ENCODE measurements at regions not wholly inside any gene's neighbourhood (a gene's known extent, or its start where the extent isn't known, plus 50 kb on each side); places are given as distances from the start of the nearest gene placed in this dataset.

GRCh38 chr16:26252598-26252997 is 560.8 kb downstream of the HS3ST4 start:
- TF ChIP-seq YY1 (IDR thresholded peaks at IDR 0.05; ENCODE audit: insufficient read depth, insufficient read length) (no peak), ZNF274 (IDR thresholded peaks at IDR 0.05; ENCODE audit: low read depth, low read length) (no peak), SUZ12 (IDR thresholded peaks at IDR 0.05; ENCODE audit: extremely low read depth, insufficient read depth, insufficient read length) (no peak)
- DNase-seq (ENCODE audit: low read depth, low spot score), result no peak
- Histone ChIP-seq H3K9ac (ENCODE audit: insufficient read length, low read depth) (no peak overlapping the region), H3K4me3 (ENCODE audit: insufficient read length, low read depth) (no peak overlapping the region), H3K4me1 (ENCODE audit: insufficient read depth, insufficient read length) (no peaks in the 10 kb centered on the region), H3K9me3 (ENCODE audit: insufficient read depth, low read length) (peaks cover 15% of the 10 kb centered on the region), H3K27me3 (ENCODE audit: insufficient read depth, insufficient read length) (no peaks in the 10 kb centered on the region), H3K36me3 (ENCODE audit: insufficient read depth, insufficient read length, low read length) (no peaks in the 10 kb centered on the region)

- TF ChIP-seq ZNF274 (IDR thresholded peaks at IDR 0.05; ENCODE audit: low read depth, low read length) (no peak), SUZ12 (IDR thresholded peaks at IDR 0.05; ENCODE audit: extremely low read depth, insufficient read depth, insufficient read length) (no peak), YY1 (IDR thresholded peaks at IDR 0.05; ENCODE audit: insufficient read depth, insufficient read length) (no peak)
- no peak for DNase-seq (ENCODE audit: low read depth, low spot score)
Observed at GRCh38 chr16:26261621-26262020, 569.9 kb downstream of the HS3ST4 start.

GRCh38 chr16:26263406-26263805 is 571.6 kb downstream of the HS3ST4 start:
- H3K4me3 ChIP-seq (ENCODE audit: insufficient read length, low read depth), result no peak overlapping the region
- no peaks in the 10 kb centered on the region for H3K4me1 ChIP-seq (ENCODE audit: insufficient read depth, insufficient read length)
- TF ChIP-seq YY1 (IDR thresholded peaks at IDR 0.05; ENCODE audit: insufficient read depth, insufficient read length) (no peak), ZNF274 (IDR thresholded peaks at IDR 0.05; ENCODE audit: low read depth, low read length) (no peak), SUZ12 (IDR thresholded peaks at IDR 0.05; ENCODE audit: extremely low read depth, insufficient read depth, insufficient read length) (no peak)
- no peaks in the 10 kb centered on the region; the same call in 1 of the 2 replicates for H3K9me3 ChIP-seq (ENCODE audit: insufficient read depth, low read length)
- DNase-seq (ENCODE audit: low read depth, low spot score), result no peak
- no peaks in the 10 kb centered on the region for H3K27me3 ChIP-seq (ENCODE audit: insufficient read depth, insufficient read length)
- no peak overlapping the region for H3K9ac ChIP-seq (ENCODE audit: insufficient read length, low read depth)
- H3K36me3 ChIP-seq (ENCODE audit: insufficient read depth, insufficient read length, low read length), result no peaks in the 10 kb centered on the region

More at GRCh38 chr16:26261621-26262020, 569.9 kb downstream of the HS3ST4 start:
- no peak overlapping the region for H3K9ac ChIP-seq (ENCODE audit: insufficient read length, low read depth)
- H3K4me3 ChIP-seq (ENCODE audit: insufficient read length, low read depth), result no peak overlapping the region
- no peaks in the 10 kb centered on the region for H3K4me1 ChIP-seq (ENCODE audit: insufficient read depth, insufficient read length)
- H3K9me3 ChIP-seq (ENCODE audit: insufficient read depth, low read length), result no peaks in the 10 kb centered on the region; the same call in 1 of the 2 replicates
- no peaks in the 10 kb centered on the region for H3K36me3 ChIP-seq (ENCODE audit: insufficient read depth, insufficient read length, low read length)
- H3K27me3 ChIP-seq (ENCODE audit: insufficient read depth, insufficient read length), result no peaks in the 10 kb centered on the region

GRCh38 chr16:26267641-26268040 is 575.9 kb downstream of the HS3ST4 start:
- no peaks in the 10 kb centered on the region for H3K27me3 ChIP-seq (ENCODE audit: insufficient read depth, insufficient read length)

GRCh38 chr16:26269673-26270072 is 577.9 kb downstream of the HS3ST4 start:
- no peak overlapping the region for H3K9ac ChIP-seq (ENCODE audit: insufficient read length, low read depth)

More at GRCh38 chr16:26267641-26268040, 575.9 kb downstream of the HS3ST4 start:
- DNase-seq (ENCODE audit: low read depth, low spot score), result no peak
- TF ChIP-seq SUZ12 (IDR thresholded peaks at IDR 0.05; ENCODE audit: extremely low read depth, insufficient read depth, insufficient read length) (no peak), ZNF274 (IDR thresholded peaks at IDR 0.05; ENCODE audit: low read depth, low read length) (no peak), YY1 (IDR thresholded peaks at IDR 0.05; ENCODE audit: insufficient read depth, insufficient read length) (no peak)
- Histone ChIP-seq H3K4me3 (ENCODE audit: insufficient read length, low read depth) (no peak overlapping the region), H3K4me1 (ENCODE audit: insufficient read depth, insufficient read length) (no peaks in the 10 kb centered on the region), H3K9me3 (ENCODE audit: insufficient read depth, low read length) (no peaks in the 10 kb centered on the region), H3K36me3 (ENCODE audit: insufficient read depth, insufficient read length, low read length) (no peaks in the 10 kb centered on the region), H3K9ac (ENCODE audit: insufficient read length, low read depth) (no peak overlapping the region)

GRCh38 chr16:26273607-26274006 is 581.8 kb downstream of the HS3ST4 start:
- no peak overlapping the region for H3K9ac ChIP-seq (ENCODE audit: insufficient read length, low read depth)
- H3K4me1 ChIP-seq (ENCODE audit: insufficient read depth, insufficient read length), result no peaks in the 10 kb centered on the region
- DNase-seq (ENCODE audit: low read depth, low spot score), result no peak

More at GRCh38 chr16:26269673-26270072, 577.9 kb downstream of the HS3ST4 start:
- no peak for DNase-seq (ENCODE audit: low read depth, low spot score)
- H3K9me3 ChIP-seq (ENCODE audit: insufficient read depth, low read length), result no peaks in the 10 kb centered on the region
- no peaks in the 10 kb centered on the region for H3K4me1 ChIP-seq (ENCODE audit: insufficient read depth, insufficient read length)
- H3K4me3 ChIP-seq (ENCODE audit: insufficient read length, low read depth), result no peak overlapping the region
- H3K36me3 ChIP-seq (ENCODE audit: insufficient read depth, insufficient read length, low read length), result no peaks in the 10 kb centered on the region
- no peaks in the 10 kb centered on the region for H3K27me3 ChIP-seq (ENCODE audit: insufficient read depth, insufficient read length)
- TF ChIP-seq ZNF274 (IDR thresholded peaks at IDR 0.05; ENCODE audit: low read depth, low read length), result no peak
- no peak for TF ChIP-seq SUZ12 (IDR thresholded peaks at IDR 0.05; ENCODE audit: extremely low read depth, insufficient read depth, insufficient read length)
- TF ChIP-seq YY1 (IDR thresholded peaks at IDR 0.05; ENCODE audit: insufficient read depth, insufficient read length), result no peak

GRCh38 chr16:26275021-26275590 is 583.3 kb downstream of the HS3ST4 start:
- DNase-seq (ENCODE audit: low read depth, low spot score), result no peak
- H3K4me3 ChIP-seq (ENCODE audit: insufficient read length, low read depth), result no peak overlapping the region
- no peaks in the 10 kb centered on the region for H3K27me3 ChIP-seq (ENCODE audit: insufficient read depth, insufficient read length)

More at GRCh38 chr16:26273607-26274006, 581.8 kb downstream of the HS3ST4 start:
- Histone ChIP-seq H3K4me3 (ENCODE audit: insufficient read length, low read depth) (no peak overlapping the region), H3K27me3 (ENCODE audit: insufficient read depth, insufficient read length) (no peaks in the 10 kb centered on the region), H3K36me3 (ENCODE audit: insufficient read depth, insufficient read length, low read length) (no peaks in the 10 kb centered on the region), H3K9me3 (ENCODE audit: insufficient read depth, low read length) (no peaks in the 10 kb centered on the region)
- TF ChIP-seq YY1 (IDR thresholded peaks at IDR 0.05; ENCODE audit: insufficient read depth, insufficient read length) (no peak), ZNF274 (IDR thresholded peaks at IDR 0.05; ENCODE audit: low read depth, low read length) (no peak), SUZ12 (IDR thresholded peaks at IDR 0.05; ENCODE audit: extremely low read depth, insufficient read depth, insufficient read length) (no peak)

More at GRCh38 chr16:26275021-26275590, 583.3 kb downstream of the HS3ST4 start:
- H3K36me3 ChIP-seq (ENCODE audit: insufficient read depth, insufficient read length, low read length), result no peaks in the 10 kb centered on the region
- no peak overlapping the region for H3K9ac ChIP-seq (ENCODE audit: insufficient read length, low read depth)
- no peak for TF ChIP-seq YY1 (IDR thresholded peaks at IDR 0.05; ENCODE audit: insufficient read depth, insufficient read length)
- TF ChIP-seq ZNF274 (IDR thresholded peaks at IDR 0.05; ENCODE audit: low read depth, low read length), result no peak
- no peak for TF ChIP-seq SUZ12 (IDR thresholded peaks at IDR 0.05; ENCODE audit: extremely low read depth, insufficient read depth, insufficient read length)
- no peaks in the 10 kb centered on the region for H3K9me3 ChIP-seq (ENCODE audit: insufficient read depth, low read length)
- H3K4me1 ChIP-seq (ENCODE audit: insufficient read depth, insufficient read length), result no peaks in the 10 kb centered on the region

All from NT2/D1 (cell line).